Subcutaneous abdominal adipose tissue (tissue), 5 donors: ENCODE measurements at regions not wholly inside any gene's neighbourhood (a gene's known extent, or its start where the extent isn't known, plus 50 kb on each side); places are given as distances from the start of the nearest gene placed in this dataset.

Experiments
- H3K27ac ChIP-seq: one replicate; pipeline ENCODE4 v1.7.0; 2013; ENCODE audit warnings: low read depth, mild to moderate bottlenecking, inconsistent platforms, low read length, moderate library complexity
- H3K27me3 ChIP-seq, 5 donors: one replicate each; pipeline ENCODE4 v1.7.0; 2013; ENCODE audit warnings: low read length in 5 of 5, inconsistent platforms in 1 of 5; ENCODE audit not compliant: control insufficient read depth in 5 of 5, insufficient read depth in 4 of 5
- H3K36me3 ChIP-seq, 5 donors: one replicate each; pipeline ENCODE4 v1.7.0; 2013; ENCODE audit warnings: low read length in 5 of 5; ENCODE audit not compliant: control insufficient read depth in 5 of 5, insufficient read depth in 5 of 5
- H3K4me1 ChIP-seq, 5 donors: one replicate each; pipeline ENCODE4 v1.7.0; 2013; ENCODE audit warnings: low read length in 5 of 5, mild to moderate bottlenecking in 3 of 5, moderate library complexity in 1 of 5; ENCODE audit not compliant: control insufficient read depth in 5 of 5, insufficient read depth in 5 of 5
- H3K4me3 ChIP-seq, 5 donors: one replicate each; pipeline ENCODE4 v1.7.0; 2013; ENCODE audit warnings: low read length in 5 of 5, low read depth in 1 of 5
- H3K9ac ChIP-seq, 5 donors: one replicate each; pipeline ENCODE4 v1.7.0; 2013; ENCODE audit warnings: low read length in 5 of 5, mild to moderate bottlenecking in 4 of 5, moderate library complexity in 3 of 5
- H3K9me3 ChIP-seq, 5 donors: one replicate each; pipeline ENCODE4 v1.7.0; 2013; ENCODE audit warnings: low read length in 5 of 5; ENCODE audit not compliant: control insufficient read depth in 5 of 5
- donor health status: healthy.
- donor health status: healthy.
- donor health status: healthy.
- donor health status: healthy.
- donor health status: healthy.

- Histone ChIP-seq H3K4me3 (no peak overlapping the region), H3K4me1 (peaks cover 4 to 34% (median 20%) of the 10 kb centered on the region in 5 donors), H3K9me3 (no peaks in the 10 kb centered on the region), H3K36me3 (no peaks in the 10 kb centered on the region), H3K27ac (no peak overlapping the region), H3K9ac (no peak overlapping the region), H3K27me3 (no peaks in the 10 kb centered on the region)
These were observed 342.9 kb upstream of the PROK2 start for GRCh38 chr3:72127844-72128243.

GRCh38 chr3:72127224-72127612, 342.3 kb upstream of the PROK2 start:
- H3K9me3 ChIP-seq, result no peaks in the 10 kb centered on the region
- H3K36me3 ChIP-seq, result no peaks in the 10 kb centered on the region
- H3K4me1 ChIP-seq, result peaks cover 4 to 36% (median 20%) of the 10 kb centered on the region in 5 donors
- no peak overlapping the region for H3K27ac ChIP-seq
- H3K27me3 ChIP-seq, result no peaks in the 10 kb centered on the region
- no peak overlapping the region for H3K9ac ChIP-seq
- H3K4me3 ChIP-seq, result no peak overlapping the region

GRCh38 chr3:72126441-72127223, 341.7 kb upstream of the PROK2 start:
- Histone ChIP-seq H3K9ac (no peak overlapping the region), H3K27me3 (no peaks in the 10 kb centered on the region), H3K27ac (no peak overlapping the region), H3K36me3 (no peaks in the 10 kb centered on the region), H3K4me1 (peaks cover 4 to 41% (median 23%) of the 10 kb centered on the region in 5 donors), H3K9me3 (no peaks in the 10 kb centered on the region), H3K4me3 (no peak overlapping the region)

- Histone ChIP-seq H3K36me3 (no peaks in the 10 kb centered on the region), H3K27me3 (no peaks in the 10 kb centered on the region), H3K9ac (no peak overlapping the region), H3K9me3 (no peaks in the 10 kb centered on the region), H3K4me3 (no peak overlapping the region), H3K27ac (no peak overlapping the region), H3K4me1 (peaks cover 4 to 33% (median 20%) of the 10 kb centered on the region in 5 donors)
These were observed 339.0 kb upstream of the PROK2 start for GRCh38 chr3:72123908-72124441.

GRCh38 chr3:72120806-72121778, 336.1 kb upstream of the PROK2 start:
- H3K27ac ChIP-seq, result no peak overlapping the region
- H3K9ac ChIP-seq, result no peak overlapping the region
- no peaks in the 10 kb centered on the region for H3K27me3 ChIP-seq
- H3K9me3 ChIP-seq, result no peaks in the 10 kb centered on the region
- H3K4me1 ChIP-seq, result peaks cover 0 to 17% (median 7%) of the 10 kb centered on the region in 5 donors
- H3K36me3 ChIP-seq, result no peaks in the 10 kb centered on the region
- no peak overlapping the region for H3K4me3 ChIP-seq

- H3K36me3 ChIP-seq, result no peaks in the 10 kb centered on the region
- H3K4me1 ChIP-seq, result peaks cover 0 to 21% (median 7%) of the 10 kb centered on the region in 5 donors
- no peak overlapping the region for H3K27ac ChIP-seq
- H3K4me3 ChIP-seq, result no peak overlapping the region
- H3K9me3 ChIP-seq, result no peaks in the 10 kb centered on the region
- H3K9ac ChIP-seq, result no peak overlapping the region
- H3K27me3 ChIP-seq, result no peaks in the 10 kb centered on the region
These were observed 335.1 kb upstream of the PROK2 start for GRCh38 chr3:72120039-72120438.

- H3K9ac ChIP-seq, result no peak overlapping the region
- no peaks in the 10 kb centered on the region for H3K9me3 ChIP-seq
- H3K36me3 ChIP-seq, result no peaks in the 10 kb centered on the region
- no peak overlapping the region for H3K4me3 ChIP-seq
- H3K27ac ChIP-seq, result no peak overlapping the region
- peaks cover 0 to 27% (median 11%) of the 10 kb centered on the region in 5 donors for H3K4me1 ChIP-seq
- no peaks in the 10 kb centered on the region for H3K27me3 ChIP-seq
These were observed 333.7 kb upstream of the PROK2 start for GRCh38 chr3:72118628-72119027.

GRCh38 chr3:72116226-72116625, 331.3 kb upstream of the PROK2 start:
- H3K36me3 ChIP-seq, result no peaks in the 10 kb centered on the region
- no peak overlapping the region for H3K27ac ChIP-seq
- no peaks in the 10 kb centered on the region for H3K9me3 ChIP-seq
- H3K9ac ChIP-seq, result no peak overlapping the region
- H3K4me3 ChIP-seq, result no peak overlapping the region
- H3K4me1 ChIP-seq, result peaks cover 0 to 16% (median 4%) of the 10 kb centered on the region in 5 donors
- H3K27me3 ChIP-seq, result no peaks in the 10 kb centered on the region

- no peak overlapping the region for H3K9ac ChIP-seq
- H3K4me3 ChIP-seq, result no peak overlapping the region
- no peaks in the 10 kb centered on the region for H3K36me3 ChIP-seq
- no peaks in the 10 kb centered on the region for H3K9me3 ChIP-seq
- peaks cover 0 to 16% (median 4%) of the 10 kb centered on the region in 5 donors for H3K4me1 ChIP-seq
- H3K27me3 ChIP-seq, result no peaks in the 10 kb centered on the region
- H3K27ac ChIP-seq, result no peak overlapping the region
These were observed 330.4 kb upstream of the PROK2 start for GRCh38 chr3:72115307-72115706.

GRCh38 chr3:72114773-72115172, 329.8 kb upstream of the PROK2 start:
- Histone ChIP-seq H3K27ac (no peak overlapping the region), H3K9ac (no peak overlapping the region)

More at GRCh38 chr3:72114773-72115172, 329.8 kb upstream of the PROK2 start:
- H3K4me1 ChIP-seq, result peaks cover 0 to 16% (median 4%) of the 10 kb centered on the region in 5 donors
- H3K27me3 ChIP-seq, result no peaks in the 10 kb centered on the region
- no peaks in the 10 kb centered on the region for H3K9me3 ChIP-seq
- no peaks in the 10 kb centered on the region for H3K36me3 ChIP-seq
- H3K4me3 ChIP-seq, result no peak overlapping the region
